ENCODE measurements at regions not wholly inside any gene's neighbourhood (a gene's known extent, or its start where the extent isn't known, plus 50 kb on each side); places are given as distances from the start of the nearest gene placed in this dataset.

DNA sequence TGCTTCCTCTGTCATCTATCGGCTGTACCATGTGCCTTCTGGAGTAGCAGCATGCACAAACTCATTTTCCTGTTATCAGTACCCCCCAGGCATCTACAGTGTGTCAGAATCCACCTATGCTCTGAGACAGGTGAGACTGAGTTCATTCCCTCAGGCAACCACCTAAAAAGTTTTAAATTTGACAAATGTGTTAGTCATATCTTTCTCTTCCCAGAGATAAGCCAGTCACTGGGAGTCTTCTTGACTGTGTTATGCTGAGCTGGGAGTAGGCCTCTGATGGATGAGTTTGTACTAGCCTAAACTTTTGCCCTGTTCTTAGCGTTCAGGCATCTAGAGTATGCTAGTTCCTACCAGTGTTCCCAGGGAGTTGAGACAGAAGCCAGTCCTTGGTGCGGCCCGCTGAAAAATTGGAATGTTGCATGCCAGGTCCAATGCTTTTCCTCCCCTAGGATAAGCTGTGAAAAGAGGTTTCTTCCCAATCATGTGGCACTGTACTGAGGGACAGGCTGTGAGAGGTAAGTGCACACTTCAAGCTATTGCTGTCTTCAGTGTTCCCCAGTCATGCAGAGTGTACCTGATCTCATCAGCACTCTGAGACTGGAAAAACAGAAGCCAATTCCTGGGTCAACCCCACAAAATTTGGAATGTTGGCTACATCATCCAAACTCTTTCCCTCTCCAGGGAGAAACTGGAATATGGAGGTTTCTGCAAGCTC is 1202.3 kb downstream of the NCAM2 start:
- no peak overlapping the region for H3K27ac ChIP-seq
- no peaks in the 10 kb centered on the region for H3K27me3 ChIP-seq
- H3K36me3 ChIP-seq, result no peaks in the 10 kb centered on the region
- H3K4me3 ChIP-seq, result no peak overlapping the region
- no peaks in the 10 kb centered on the region for H3K4me1 ChIP-seq
- DNase-seq, result no peak
- TF ChIP-seq POLR2A (IDR thresholded peaks at IDR 0.05), result no peak
- TF ChIP-seq, protein P1, sequence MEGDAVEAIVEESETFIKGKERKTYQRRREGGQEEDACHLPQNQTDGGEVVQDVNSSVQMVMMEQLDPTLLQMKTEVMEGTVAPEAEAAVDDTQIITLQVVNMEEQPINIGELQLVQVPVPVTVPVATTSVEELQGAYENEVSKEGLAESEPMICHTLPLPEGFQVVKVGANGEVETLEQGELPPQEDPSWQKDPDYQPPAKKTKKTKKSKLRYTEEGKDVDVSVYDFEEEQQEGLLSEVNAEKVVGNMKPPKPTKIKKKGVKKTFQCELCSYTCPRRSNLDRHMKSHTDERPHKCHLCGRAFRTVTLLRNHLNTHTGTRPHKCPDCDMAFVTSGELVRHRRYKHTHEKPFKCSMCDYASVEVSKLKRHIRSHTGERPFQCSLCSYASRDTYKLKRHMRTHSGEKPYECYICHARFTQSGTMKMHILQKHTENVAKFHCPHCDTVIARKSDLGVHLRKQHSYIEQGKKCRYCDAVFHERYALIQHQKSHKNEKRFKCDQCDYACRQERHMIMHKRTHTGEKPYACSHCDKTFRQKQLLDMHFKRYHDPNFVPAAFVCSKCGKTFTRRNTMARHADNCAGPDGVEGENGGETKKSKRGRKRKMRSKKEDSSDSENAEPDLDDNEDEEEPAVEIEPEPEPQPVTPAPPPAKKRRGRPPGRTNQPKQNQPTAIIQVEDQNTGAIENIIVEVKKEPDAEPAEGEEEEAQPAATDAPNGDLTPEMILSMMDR (IDR thresholded peaks at IDR 0.05), result no peak
- peaks cover 0 to 3% (median 0%) of the 10 kb centered on the region in 4 donors for H3K9me3 ChIP-seq

- H3K27ac ChIP-seq, result no peak overlapping the region
- DNase-seq, result no peak
- H3K27me3 ChIP-seq, result no peaks in the 10 kb centered on the region
- peaks cover 0 to 1% (median 0%) of the 10 kb centered on the region in 4 donors for H3K9me3 ChIP-seq
- H3K4me3 ChIP-seq, result no peak overlapping the region
- TF ChIP-seq POLR2A (IDR thresholded peaks at IDR 0.05), result no peak
- TF ChIP-seq, protein P1 (IDR thresholded peaks at IDR 0.05), result no peak
- no peaks in the 10 kb centered on the region for H3K4me1 ChIP-seq
- no peaks in the 10 kb centered on the region for H3K36me3 ChIP-seq
These were observed 1202.9 kb downstream of the NCAM2 start for GRCh38 chr21:22201126-22201525.

DNA sequence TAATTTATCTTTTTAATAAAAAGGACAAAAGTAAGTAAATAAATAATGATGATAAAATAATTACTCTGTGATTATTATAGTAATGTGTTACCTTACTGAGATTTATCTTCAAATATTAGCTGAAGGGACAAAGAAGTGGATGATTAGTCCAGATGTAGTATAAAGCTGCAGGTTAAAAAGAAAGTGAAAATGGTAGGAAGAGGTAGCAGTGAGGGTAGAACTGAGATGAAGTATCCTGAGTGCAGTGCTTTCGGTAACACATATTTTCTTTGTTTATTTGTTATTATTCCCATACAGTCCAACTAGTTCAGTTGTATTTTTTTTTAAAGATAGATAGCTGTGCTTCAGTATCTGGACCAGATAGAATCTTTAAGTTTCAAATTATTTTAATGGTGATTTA is 1203.5 kb downstream of the NCAM2 start:
- Histone ChIP-seq H3K4me3 (no peak overlapping the region), H3K27me3 (no peaks in the 10 kb centered on the region), H3K9me3 (no peaks in the 10 kb centered on the region), H3K4me1 (no peaks in the 10 kb centered on the region), H3K36me3 (no peaks in the 10 kb centered on the region), H3K27ac (no peak overlapping the region)
- no peak for DNase-seq
- TF ChIP-seq POLR2A (IDR thresholded peaks at IDR 0.05), result no peak
- TF ChIP-seq, protein P1 (IDR thresholded peaks at IDR 0.05), result no peak

- Histone ChIP-seq H3K36me3 (no peaks in the 10 kb centered on the region), H3K4me1 (no peaks in the 10 kb centered on the region), H3K27ac (no peak overlapping the region), H3K4me3 (no peak overlapping the region), H3K9me3 (peaks cover 0 to 2% (median 0%) of the 10 kb centered on the region in 4 donors), H3K27me3 (no peaks in the 10 kb centered on the region)
- no peak for DNase-seq
- TF ChIP-seq POLR2A (IDR thresholded peaks at IDR 0.05), result no peak
- TF ChIP-seq, protein P1 (IDR thresholded peaks at IDR 0.05), result no peak
These were observed 1211.1 kb downstream of the NCAM2 start for GRCh38 chr21:22209304-22209700.

- Histone ChIP-seq H3K4me1 (no peaks in the 10 kb centered on the region), H3K27ac (no peak overlapping the region), H3K36me3 (no peaks in the 10 kb centered on the region), H3K27me3 (no peaks in the 10 kb centered on the region), H3K4me3 (no peak overlapping the region), H3K9me3 (peaks cover 0 to 2% (median 0%) of the 10 kb centered on the region in 4 donors)
- no peak for DNase-seq
- TF ChIP-seq, protein P1 (IDR thresholded peaks at IDR 0.05), result no peak
These were observed 1213.7 kb downstream of the NCAM2 start for GRCh38 chr21:22211943-22212342.

All from Peyer's patch (tissue), 4 donors.